HG02610 (cell line): ENCODE measurements at regions not wholly inside any gene's neighbourhood (a gene's known extent, or its start where the extent isn't known, plus 50 kb on each side); places are given as distances from the start of the nearest gene placed in this dataset.

Source experiments
- ATAC-seq: cut with Tn5 transposase; IDR thresholded peaks from one replicate; pipeline ENCODE4 v1.9.1; 2021; ENCODE audit warnings: mild to moderate bottlenecking, moderate library complexity; ENCODE audit not compliant: unreplicated experiment

DNA sequence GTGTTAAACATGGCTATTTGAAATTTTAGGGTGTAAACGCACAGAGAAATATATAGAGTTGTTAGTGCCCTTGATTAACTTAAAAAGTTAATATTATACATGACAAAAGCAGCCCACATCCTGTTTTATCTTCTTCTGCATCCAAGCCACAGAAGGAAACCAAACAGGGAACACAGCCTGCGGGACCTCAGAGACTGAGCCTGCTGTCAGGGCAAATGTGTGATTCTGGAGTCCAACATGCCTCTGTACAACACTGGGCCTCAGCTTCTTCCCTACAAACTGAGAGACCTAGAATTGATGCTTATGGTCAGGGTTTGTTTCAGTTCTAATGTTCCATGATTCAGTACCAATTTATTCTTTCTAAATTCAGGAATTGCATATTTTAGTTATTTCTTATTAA, 404.7 kb downstream of the FBXO15 start:
- ATAC-seq, result no peak

DNA sequence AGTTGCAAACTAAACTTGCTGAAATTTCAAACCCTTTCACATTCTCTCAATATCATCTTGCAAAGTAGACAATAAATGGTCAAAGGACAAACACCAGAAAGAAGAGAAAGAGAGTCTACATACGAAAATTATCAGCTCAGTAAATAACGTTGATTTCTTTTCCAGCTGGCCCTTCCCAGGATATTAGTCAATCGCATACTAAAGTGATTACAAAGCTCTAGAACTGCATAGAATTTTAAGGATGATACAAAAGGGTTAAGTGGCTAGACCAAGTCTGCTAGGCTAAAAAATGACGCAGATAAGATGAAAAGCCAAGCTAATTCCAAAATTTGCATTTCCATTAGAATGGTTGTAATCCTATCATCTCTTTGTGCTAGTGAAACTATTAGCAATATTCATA, 405.7 kb downstream of the FBXO15 start:
- ATAC-seq, result no peak

DNA sequence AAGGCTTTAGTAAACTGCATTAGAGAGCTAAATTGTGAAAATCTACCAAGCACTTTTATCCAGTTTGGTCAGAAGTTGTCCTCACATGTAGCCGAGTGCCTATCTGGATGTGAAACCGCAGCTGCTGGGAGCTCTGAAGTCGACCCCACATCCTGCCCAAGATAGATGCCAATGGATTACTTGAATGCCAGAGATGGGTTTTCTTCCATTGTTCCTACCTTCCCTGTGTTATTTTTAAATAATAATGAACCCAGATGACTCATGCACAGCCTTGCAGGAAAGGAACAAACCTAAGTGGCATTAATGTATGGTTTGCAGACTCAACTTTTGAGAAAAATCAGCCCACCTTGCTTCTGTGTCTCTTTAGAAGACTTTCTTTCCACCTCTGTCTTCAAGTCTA, 408.5 kb downstream of the FBXO15 start:
- no peak for ATAC-seq

DNA sequence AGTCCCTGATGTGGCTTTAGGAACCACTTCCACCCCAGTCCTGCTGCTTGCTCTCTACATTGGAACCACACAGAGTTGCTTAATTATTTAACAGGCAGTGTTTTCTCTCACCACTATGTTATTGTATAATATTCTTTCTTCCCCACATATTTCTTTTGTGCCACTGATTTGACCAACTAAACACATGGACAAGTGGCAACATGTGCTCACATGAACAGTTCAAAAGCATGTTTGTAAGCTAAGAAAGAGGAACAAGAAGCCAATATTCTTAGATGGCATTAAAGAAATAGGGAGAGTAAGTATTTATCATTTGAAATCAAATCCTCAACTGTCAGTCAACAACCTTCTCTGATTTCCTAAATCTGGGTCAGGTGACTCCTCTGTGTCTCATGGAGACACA, 409.6 kb downstream of the FBXO15 start:
- no peak for ATAC-seq

DNA sequence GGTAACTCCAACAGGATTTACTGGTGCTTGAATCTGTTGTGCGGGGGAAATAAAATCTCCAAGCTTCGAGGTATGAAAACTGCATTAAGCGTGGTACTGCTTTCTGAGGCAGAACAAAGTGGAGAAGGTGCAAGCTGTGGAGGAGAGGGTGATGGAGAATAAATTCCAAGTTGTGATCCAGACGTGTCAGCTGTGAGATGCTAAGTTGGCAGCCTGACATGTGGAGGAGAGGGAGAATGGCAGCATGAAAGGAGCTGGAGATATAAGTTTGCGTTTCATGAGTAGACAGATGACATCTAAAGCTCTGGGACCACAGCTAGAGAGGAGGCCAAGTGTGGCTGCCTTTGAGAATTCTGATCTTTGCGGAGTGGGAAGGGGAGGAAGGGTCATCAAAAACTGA, 411.8 kb downstream of the FBXO15 start:
- no peak for ATAC-seq

DNA sequence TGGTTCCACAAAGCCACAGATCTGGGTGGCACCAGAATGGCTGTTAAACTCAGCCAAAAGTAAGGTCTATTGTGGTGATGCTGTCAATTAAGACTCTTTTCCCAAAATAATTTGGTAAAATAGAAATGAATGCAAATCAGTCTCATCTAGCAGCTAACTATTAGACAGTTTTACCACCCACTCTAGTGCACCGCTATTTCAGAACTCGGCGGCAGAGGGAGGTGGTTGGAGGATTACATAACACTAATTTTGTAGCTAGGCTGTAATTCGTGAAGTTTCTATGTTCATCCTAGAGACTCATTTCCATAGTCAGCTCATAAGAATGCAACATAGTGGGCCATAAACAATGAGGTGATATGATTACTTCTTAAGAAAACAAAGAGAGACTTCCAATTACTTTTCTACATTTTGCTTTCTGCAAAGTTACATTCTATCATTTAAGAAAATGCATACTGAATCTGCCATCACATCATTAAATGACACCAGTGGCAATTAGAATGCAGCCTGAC, 413.8 kb downstream of the FBXO15 start:
- ATAC-seq, result no peak

DNA sequence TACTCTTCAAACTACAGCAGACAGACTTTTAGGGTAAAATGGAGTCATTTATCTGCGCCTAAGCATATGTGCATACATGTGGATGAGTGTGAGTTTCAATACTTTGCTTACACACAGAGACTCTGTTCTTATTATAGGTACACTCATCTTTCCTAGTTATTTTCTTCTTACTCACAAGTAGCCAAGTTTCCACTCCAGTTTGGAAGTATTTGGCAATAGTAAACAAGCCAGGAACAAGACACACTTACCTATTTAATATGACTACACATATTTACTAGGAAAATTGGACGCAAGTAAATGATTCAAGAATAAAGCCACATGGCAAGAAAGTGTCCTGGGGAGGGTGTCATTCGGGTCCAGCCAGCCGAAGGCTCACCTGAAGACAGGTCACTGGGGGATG, 414.3 kb downstream of the FBXO15 start:
- no peak for ATAC-seq

DNA sequence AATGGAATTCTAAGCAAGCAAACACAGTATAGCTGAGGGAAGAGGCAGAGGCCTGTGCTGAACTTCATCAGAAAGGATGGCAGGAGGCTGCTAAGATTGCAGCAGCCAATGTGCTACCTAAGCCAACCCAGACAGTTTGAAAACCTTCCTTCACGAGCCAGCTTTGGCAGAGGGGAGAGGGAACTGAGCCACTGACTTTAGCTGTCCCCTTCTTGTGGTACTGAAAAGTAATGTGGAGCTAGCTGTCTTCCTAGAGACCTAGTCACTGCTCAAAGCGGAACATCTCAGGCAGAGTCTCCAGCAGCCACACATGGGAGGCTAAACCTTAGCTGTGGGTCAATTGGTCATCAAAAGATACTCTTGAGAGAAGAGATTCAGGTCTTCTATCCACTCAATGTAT, 419.0 kb downstream of the FBXO15 start:
- ATAC-seq, result no peak

DNA sequence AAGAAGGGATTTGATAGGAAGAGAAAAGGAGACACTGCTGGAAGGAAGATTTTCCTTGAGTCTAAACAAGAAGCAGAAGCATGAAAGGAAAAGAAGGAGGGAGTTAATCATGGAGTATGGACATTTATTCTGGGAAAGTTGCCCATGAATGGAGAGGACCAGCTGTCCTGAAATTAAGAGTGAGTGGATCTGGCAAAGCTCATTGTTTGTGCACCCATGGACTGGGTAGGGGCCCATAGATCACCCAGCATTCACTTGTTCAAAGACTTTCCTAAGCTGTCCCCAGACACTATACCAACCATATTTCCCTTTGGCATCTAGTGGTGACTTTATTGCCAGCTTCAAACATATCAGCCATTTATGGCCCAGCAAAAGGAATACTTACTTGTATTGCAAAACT, 422.7 kb downstream of the FBXO15 start:
- no peak for ATAC-seq

DNA sequence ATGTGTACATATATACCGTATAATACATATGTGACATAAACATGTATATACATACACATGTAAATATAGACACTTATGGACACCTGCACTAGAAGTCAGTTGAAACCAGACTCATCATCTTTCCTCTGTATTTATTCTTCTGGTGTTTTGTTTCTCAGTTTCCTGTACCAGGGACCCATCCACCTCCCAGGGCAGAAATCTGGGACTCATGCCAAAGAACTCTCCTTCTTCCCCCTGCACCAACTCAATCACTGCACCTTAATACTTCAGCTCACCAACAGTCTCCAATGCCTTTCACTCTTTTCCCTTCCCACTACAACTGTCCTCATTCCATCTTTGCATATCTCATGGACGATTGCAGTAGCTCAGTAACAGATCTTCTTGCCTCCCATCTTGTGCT, 428.0 kb downstream of the FBXO15 start:
- ATAC-seq, result no peak

DNA sequence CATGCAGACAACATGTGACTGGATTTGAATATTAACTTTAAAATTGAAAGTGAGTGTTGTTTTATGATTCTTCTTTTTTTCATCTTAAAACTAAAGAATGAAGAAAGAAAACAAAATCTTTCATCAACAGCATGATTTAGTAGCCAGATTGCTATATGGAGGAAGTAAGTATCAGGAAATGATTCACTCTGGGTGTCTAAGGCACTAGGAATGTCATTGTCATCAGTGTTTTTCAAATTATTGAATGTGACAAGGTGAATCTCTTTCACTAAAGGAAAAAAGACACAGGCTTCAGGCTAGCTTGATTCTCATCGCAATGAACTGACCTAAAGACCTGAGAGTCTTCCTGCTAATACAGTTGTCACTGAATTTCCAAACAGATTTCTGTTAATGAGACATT, 430.1 kb downstream of the FBXO15 start:
- no peak for ATAC-seq

DNA sequence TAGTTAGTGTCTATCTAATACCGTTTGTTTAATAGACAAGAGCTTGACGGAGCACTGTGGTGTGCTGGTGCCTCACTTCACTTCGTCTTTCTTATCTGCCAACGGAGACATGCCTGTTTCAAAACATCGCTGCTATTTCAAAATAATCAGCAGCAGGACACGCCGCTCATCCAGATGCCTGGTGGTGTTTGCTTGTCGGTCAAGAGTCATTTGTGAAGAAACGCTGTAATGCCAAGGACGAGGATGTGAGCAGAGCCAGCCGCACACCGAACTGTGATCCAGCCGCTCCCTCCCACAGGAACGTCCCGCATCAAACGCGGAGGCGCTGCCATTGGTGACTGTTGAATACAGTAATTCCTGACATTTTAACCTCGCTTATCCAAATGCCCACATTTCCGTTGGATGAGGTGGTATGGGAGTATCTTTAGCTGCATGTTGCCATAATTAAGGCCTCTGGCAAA, 432.4 kb downstream of the FBXO15 start:
- ATAC-seq, result no peak

DNA sequence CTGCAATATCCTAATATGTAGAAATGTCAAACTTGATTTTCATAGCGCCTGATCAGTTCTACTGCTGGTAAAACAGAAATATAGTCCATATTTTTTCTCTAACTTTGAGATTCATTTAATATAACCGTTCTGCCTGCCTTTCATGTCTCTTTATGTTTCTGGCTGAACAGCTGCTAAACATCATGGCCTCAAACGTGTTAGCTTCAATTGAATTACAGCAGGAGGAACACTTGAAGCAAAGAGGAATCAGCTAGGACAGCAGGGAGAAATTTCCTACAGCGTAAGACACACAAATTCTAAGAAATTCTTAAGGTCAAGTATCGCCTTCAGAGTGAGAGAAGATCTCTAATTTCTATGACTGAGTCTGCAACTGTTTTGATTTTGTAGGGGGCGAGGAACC, 433.2 kb downstream of the FBXO15 start:
- ATAC-seq, result no peak

DNA sequence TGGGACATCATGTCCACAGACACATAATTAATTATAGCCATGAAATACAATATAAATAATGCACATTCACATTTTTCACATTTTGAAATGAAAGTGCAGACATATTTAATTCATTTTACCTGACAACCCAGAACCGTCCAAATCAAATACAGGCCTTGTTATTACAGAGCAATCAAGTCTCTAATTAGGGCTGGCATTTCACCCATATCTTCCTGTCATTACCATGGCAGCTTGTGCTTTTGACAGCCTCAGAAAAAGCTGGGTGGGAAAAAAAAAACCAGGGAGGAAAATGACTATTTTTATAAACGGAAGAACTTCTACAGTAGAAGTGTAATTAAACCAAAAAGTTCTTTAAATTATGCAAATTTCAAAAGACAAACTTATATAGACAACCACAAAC, 436.4 kb downstream of the FBXO15 start:
- no peak for ATAC-seq

DNA sequence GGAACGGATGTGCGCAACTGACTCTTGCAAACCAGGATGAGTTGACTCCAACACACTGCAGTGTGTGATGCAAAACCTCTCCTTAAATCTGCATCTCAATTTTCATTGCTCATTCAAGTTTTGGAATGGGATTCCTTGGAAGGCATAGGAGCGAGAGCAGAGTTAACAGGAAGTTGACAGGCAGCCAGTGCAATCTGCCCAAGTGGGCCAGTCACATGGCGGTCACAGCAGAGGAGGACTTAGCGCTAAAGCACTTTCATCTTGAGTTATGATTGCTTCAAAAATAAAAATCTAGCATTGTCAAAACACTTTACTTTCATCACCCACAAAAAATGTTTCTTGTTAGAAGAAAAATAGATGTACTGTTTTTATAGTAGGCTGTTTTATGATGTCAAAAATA, 439.0 kb downstream of the FBXO15 start:
- no peak for ATAC-seq

DNA sequence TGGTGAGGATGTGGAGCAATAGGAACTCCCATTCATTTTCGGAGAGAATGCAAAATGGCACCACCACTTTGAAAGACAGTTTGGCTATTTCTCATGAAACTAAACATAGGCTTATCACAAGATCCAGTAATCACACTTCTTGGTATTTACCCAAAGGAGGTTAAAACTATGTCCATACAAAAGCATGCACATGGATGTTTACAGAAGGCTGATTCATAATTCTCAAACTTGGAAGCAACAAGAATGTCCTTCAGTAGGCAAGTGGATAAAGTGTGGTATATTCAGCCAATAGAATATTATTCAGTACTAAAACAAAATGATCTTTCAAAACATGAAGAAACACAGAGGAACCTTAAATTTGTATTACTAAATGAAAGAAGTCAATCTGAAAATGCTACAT, 440.6 kb downstream of the FBXO15 start:
- no peak for ATAC-seq

DNA sequence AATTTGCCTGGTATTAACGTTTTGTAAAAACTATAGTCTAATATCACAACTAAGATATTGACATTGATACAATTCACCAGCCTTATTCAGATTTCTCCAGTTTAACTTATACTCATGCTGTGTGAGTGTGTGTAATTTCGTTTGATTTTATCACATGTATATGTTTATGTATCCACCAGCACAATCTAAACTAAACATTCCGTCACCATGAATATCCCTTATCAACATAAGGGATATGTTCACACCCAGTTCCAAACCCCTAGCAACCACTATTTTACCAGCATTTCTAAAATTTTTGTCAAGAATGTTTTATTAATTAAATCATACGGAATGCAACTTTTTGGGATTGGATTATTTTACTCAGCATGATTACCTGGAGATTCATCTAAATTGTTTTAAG, 450.3 kb downstream of the FBXO15 start:
- no peak for ATAC-seq

DNA sequence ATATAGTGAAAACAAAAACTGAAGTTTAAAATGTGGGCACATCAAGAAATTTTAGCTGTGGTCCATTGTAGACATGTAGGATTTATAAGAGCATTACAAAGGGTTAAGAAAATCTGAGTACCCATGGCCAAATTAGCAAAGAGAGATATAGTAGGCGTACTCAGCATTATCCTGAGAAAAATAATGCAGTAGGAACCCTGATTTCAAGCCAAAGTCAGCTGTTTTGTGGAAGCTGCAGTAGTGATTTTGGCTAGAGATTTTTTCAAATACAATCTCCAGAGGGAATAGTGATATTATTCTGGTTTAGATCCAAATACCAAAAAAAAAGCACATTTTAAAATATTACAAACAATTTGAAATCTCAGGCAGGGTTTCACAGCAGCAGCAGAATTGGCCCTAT, 450.9 kb downstream of the FBXO15 start:
- no peak for ATAC-seq

DNA sequence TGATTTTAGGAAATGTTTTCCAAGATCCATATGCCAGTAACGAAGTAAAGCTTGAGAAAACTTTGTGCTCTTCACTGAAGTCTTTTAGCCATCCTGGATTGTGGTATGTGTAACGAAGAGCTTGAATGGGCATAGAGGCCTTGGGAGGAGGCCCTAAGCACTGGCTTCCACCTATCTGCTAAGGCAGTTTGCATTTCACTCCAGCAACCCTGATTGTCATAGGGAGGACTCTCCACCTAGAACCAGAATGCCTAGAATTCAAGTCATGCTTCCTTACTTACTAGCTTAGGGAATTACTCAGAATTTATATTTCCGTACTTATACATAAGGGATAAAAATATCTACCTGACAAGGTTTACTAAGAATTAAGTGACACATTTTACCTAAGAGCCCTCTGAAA, 451.5 kb downstream of the FBXO15 start:
- no peak for ATAC-seq

DNA sequence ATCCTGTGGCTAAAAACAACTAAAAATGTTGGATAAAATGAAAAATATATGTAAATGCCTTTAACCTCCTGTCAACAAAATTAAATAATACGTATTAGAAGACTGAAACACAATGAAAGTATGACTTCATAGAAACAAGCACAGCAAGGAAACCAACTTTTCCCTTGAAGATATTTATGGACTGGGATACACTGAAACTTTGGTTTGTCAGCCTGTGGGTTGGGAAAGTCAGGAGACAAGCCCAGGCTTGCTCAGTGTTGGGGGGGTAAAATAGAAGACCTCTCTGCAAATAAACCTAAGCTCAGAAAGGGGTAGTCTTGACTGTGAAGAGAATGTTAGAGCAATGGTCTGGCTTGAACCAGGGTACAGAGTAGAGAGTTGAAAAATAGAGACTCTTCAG, 454.5 kb downstream of the FBXO15 start:
- no peak for ATAC-seq

DNA sequence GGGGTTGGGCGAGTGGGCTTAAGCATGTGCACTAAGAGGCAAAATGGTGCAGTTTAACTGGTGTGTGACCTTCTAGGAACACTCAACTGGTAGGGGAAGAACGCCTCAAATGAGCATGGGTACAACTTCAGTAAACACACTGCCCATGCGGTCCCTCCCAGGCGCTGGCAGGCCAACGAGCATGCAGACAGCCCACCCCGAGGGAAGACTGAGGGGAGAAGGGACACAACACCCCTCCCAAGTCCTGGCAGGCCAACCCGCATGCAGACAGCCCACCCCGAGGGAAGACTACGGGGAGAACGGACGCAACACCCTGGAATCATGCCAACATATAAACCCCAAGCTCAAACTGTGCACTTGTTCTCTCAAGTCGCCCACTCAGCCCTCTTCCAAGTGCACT, 456.0 kb downstream of the FBXO15 start:
- ATAC-seq, result no peak

DNA sequence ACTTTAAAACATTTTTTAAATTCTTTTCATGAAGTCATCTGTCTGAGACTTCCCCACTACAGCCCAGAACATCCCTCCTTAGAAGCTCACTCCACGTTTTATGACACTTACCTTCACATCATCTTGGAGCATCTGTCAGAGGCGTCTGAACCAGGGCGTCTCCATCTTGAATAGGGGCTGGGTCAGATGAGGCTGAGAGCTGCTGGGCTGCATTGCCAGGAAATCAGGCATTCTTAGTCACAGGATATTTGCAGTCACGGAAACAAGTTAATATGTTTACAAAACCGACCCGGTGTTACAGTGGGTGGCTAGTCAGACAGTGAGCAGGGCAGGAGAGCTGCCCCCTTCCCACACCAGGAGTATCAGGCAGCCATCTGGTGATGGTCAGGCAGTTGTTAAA, 456.5 kb downstream of the FBXO15 start:
- no peak for ATAC-seq

DNA sequence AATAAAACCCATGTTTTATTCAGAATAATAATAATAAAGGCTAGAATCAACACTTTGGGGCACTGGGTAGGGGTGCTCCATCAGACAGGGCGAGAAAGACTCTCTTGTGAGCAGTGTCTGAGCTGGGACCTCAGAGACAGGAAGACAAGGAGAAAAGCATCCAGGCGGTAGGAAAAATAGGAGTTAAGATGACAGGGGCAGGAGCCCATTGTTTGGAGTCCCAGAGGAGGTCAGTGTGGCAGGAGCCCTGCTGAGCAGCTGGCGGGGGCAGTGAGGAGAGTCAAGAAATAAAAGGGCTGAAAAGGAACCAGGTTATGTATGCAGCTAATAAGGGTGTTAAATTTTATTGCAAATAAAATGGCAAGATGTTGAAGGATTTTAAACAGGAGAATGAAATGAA, 457.4 kb downstream of the FBXO15 start:
- ATAC-seq, result no peak
